HPDE6-E6E7 (cell line): ENCODE measurements at regions not wholly inside any gene's neighbourhood (a gene's known extent, or its start where the extent isn't known, plus 50 kb on each side); places are given as distances from the start of the nearest gene placed in this dataset.

Source experiments
- DNase-seq: peaks from one replicate; pipeline ENCODE4 v3.0.0; 2011; ENCODE audit warnings: missing footprints; ENCODE audit errors: extremely low spot score

DNA sequence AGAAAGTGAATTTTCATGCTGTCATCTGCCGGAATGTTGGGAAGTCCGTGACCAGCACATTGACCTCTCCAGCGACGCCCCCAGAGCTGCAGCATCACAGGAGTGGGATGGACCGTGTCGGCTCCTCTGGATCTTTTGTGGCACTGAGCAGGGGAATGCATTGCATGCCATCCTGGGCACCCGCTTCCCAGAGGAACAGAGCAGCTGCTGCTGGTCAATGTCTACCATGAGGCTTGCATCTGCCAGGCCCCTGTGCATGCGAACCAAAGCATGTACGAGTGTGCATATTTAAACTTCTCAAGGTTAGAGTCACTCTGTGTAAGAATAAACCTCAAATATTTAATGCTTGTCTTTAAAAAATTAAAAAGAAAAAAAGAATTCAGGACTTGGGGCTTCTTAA lies 414.8 kb downstream of the GADD45G start:
- no peak for DNase-seq

- no peak for DNase-seq
Measured at GRCh38 chr9:90020276-90020871, 415.6 kb downstream of the GADD45G start.

DNA sequence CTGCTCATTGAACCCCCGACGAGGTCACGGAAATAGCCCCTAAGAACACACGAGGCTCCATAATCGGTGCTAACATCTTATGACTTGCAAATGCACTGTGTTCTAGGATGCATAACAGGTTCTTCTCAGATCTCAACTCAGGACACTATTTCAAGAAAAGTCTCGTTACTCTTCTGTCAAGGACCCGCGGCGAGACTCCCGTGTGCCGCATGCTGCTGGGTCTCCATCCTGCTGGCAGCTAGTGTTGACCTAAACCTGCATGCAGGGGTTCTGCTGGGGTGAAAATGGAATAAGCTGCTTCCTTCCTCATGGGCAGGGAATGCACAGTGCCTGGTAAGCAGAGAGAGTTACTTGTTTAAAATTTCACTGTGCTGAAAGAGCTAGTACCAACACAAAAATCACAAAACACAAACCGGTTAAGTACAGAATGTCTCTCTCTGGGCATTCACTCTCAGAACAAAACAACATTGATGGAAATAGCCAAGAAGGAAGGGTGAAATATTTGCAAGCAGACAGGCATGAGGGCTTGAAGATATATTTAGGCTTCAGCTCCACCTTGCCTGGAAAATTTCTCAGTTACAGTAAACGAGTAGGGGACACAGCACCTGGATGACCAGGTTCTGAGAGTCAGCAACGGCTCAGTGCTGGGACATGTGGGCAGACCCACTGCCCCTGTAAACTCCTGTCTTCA lies 416.5 kb downstream of the GADD45G start:
- no peak for DNase-seq

GRCh38 chr9:90022474-90022873 lies 417.7 kb downstream of the GADD45G start:
- no peak for DNase-seq

DNA sequence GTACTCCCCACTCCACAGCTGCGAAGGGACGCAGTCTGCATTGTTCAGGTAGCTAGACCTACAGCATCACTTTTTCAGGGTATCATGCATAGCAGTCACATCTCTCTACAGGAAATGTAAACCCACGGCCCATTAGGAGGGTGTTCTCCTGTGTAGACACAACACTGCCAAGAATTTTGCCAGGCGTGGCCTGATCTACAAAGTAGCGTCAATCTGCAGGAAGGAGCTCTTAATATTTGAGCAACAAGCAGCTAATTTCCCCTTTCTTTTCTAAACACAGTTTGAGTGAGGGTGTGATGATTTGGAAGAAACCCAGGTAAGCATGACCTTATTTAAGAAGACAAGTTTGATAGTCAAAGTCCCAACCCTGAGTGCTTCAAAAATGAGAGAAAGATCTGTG lies 419.0 kb downstream of the GADD45G start:
- DNase-seq, result no peak

GRCh38 chr9:90024409-90024808 lies 419.6 kb downstream of the GADD45G start:
- DNase-seq, result no peak

DNA sequence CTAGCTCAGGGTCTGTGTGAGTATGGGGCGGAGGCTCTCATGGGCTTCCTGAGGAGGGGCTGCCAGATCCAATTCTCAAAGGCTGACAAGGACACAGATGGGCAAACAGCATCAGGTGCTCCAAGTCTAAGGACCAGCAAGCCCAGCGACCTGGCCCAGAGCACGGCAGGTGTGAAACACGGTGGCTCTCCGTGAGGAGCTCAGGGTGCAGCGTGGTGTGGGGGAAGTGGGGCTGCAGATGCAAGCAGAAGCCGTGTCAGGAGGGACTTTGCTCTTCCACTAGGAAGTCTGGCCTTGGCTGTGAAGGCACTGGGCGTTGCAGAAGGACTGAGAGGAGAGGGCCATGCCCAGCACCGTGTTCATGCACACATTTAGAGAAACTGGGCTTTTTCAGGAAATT lies 420.0 kb downstream of the GADD45G start:
- DNase-seq, result no peak

DNA sequence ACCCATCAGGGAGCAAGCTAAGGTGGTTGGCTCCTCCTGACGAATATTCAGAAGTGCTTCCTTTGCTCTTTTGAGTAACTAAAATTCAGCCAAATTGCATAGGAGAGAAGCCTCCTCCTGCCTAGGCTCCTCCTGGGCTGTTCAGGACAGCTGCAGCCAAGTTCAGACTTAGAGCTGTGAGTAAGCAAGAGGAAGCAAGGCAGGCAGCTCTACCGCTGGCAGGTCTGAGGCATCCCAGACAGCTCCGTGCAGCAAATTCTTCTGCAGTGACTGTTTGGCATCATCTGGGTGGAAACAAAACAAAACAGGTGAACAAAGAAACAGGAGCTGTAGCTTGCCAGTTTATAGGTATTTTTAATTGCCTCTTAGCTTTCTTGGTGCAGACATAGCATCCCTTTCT lies 421.0 kb downstream of the GADD45G start:
- peak; percentile 87 for DNase-seq

DNA sequence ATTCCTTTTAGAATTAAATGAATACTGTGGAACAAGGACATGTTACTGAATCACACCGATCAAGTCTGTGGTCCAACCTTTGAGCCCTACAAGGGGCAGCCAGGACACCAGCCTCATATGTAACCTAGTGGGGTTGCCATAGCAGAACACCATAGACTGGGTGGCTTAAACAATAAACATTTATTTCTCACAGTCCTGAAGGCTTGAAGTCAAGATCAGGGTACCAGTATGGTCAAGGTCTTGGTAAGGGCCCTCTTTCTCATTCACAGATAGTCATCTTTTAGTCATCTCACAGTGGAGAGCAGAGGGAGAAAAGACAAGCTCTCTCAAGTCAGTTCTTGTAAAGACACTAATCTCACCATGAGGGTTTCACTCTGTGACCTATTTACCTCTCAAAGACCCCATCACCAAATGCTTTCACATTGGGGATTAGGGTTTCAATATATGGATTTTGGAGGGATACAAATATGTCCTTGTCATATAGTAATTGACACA lies 422.5 kb downstream of the GADD45G start:
- no peak for DNase-seq

DNA sequence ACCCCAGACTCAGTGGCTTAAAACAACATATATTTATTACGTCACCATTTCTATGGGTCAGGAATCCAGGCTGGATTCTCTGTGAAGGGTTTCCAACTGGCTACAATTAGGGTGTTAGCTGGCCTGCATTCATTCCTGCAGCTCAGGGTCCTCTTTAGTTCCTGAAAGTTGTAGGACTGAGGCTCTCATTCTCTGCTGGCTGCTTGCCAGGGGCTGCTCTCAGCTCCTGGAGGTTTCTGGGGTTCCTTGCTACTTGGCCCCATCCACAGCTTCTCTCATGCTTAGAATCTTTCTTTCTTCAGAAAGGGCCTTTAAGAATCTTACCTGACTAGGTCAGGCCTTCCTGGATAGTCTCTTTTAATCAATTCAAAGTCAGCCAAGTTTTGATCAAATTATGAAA lies 424.6 kb downstream of the GADD45G start:
- no peak for DNase-seq

GRCh38 chr9:90029996-90030395 lies 425.2 kb downstream of the GADD45G start:
- DNase-seq, result no peak

DNA sequence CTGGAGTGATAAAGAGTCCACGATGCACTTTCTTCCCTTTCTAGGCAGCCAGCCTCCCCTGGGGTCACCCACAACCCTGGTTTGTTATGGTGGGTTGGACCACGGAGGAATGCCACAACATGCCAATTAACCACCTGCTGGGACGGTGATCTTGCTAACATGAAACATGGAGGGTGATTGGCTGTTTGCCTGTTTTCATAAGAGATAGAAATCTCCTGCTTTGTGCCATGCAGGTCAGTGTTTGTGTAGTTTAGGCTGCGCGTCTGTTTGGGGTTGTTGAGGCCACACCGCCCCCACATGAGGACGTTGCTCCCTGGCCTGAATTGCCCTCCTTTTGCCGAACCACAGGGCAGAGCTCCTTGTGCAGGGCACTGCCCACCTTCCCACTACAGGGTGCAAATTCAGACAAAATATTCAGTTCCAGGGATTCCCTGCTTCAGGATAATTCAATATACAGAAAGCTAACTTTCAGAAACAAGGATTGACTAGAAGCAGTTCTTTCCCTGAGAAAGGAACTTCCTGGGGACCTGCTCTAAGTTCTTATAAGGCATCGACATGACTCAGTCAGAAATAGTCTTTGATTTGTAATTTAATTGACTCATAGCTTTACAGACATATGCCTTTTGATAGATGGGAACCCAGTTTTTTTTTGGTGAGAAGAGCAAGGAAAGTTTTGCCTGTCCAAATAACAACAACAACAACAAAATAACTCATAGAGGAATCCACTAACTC lies 427.6 kb downstream of the GADD45G start:
- no peak for DNase-seq

GRCh38 chr9:90033028-90033650 lies 428.3 kb downstream of the GADD45G start:
- no peak for DNase-seq

DNA sequence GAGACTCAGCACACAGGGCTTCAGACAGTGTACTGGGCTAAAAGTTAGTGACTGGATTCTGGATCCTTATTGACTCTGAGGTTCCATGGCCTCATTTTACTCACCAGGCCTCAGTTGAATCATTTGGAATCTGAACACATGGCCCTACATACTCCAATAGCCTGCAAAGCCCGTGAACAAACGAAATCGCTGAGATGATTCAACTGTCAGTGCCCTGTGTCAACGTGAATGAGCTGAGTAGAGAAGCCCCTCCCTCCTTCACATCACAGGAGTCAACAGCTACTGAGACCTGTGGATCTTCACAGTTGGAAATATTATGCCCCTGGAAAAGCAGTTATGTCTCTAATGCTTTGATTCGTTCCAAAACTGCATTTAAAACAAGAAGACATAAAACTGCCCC lies 429.3 kb downstream of the GADD45G start:
- no peak for DNase-seq

- DNase-seq, result no peak
Measured at GRCh38 chr9:90035471-90035870, 430.7 kb downstream of the GADD45G start.

GRCh38 chr9:90037146-90037797 lies 432.5 kb downstream of the GADD45G start:
- DNase-seq, result no peak

- DNase-seq, result no peak
Measured at GRCh38 chr9:90038763-90039162, 434.0 kb downstream of the GADD45G start.

GRCh38 chr9:90044263-90044662 lies 439.5 kb downstream of the GADD45G start:
- DNase-seq, result no peak

GRCh38 chr9:90044710-90045151 lies 439.9 kb downstream of the GADD45G start:
- peak; percentile 45 for DNase-seq

DNA sequence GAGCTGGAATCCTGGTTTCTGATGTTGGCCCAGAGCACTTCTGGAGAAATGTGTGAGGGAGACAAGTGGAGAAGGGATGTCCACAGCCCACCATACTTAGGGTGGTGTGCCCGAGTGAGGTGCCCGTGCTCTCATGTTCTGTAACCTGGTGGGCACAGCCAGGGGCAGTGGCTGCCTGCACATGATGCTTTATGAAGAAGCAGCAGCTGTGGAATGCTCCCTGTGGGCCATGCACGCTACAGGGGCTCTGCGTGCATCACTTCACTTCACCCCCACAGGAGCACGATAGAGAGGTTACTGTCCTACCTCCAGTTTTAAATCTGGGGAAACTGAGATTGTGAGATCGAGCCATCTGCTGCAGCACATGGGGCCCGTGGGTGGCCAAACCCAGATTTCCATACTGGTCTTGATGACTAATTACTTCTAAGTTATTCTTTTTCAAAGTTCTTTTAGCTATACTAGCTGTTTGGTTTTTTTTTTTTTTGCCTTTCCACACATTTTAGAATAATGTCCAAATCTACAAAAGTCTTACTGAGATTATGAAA lies 441.6 kb downstream of the GADD45G start:
- no peak for DNase-seq

- DNase-seq, result no peak
Measured at GRCh38 chr9:90047828-90048227, 443.0 kb downstream of the GADD45G start.

DNA sequence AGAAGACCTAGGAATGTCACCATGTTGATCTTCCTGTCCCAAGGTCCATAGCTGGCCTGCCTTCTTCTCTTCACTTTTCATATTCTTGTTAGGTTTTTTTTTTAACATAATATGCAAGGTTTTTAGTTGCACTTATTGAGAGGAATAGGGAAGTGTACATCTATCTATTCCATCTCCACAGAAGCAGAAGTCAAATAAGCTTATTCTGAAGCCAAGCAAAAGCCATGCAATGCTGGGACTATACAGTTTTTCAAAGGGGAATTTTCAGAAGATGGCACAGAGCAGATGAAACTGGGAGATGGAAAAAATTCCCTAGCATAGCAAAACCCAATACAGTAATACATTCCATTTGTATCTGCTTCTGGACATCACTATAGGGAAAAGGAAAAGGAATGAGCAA lies 447.6 kb downstream of the GADD45G start:
- no peak for DNase-seq
